HEK293 (cell line): ENCODE measurements at regions not wholly inside any gene's neighbourhood (a gene's known extent, or its start where the extent isn't known, plus 50 kb on each side); places are given as distances from the start of the nearest gene placed in this dataset.

Source experiments
- TSHZ1 ChIP-seq: fragments of 450-650 bp; formaldehyde crosslinking; IDR thresholded peaks from 2 replicates; pipeline ENCODE4 v1.5.1; 2016; ENCODE audit warnings: missing biosample characterization, missing genetic modification characterization, borderline replicate concordance
- ZNF654 ChIP-seq: fragments of 450-650 bp; formaldehyde crosslinking; IDR thresholded peaks from 2 replicates; pipeline ENCODE4 v1.5.1; 2016; ENCODE audit warnings: low read depth, missing biosample characterization, missing genetic modification characterization

GRCh38 chr17:33526717-33527116, 233.6 kb upstream of the ASIC2 start:
- no peak for TF ChIP-seq TSHZ1 (tag by site-specific recombination)
- TF ChIP-seq ZNF654: no peak
